ENCODE measurements at regions not wholly inside any gene's neighbourhood (a gene's known extent, or its start where the extent isn't known, plus 50 kb on each side); places are given as distances from the start of the nearest gene placed in this dataset.

- intact Hi-C loops (cut with DNase I), result loop anchor here (10.0 kb wide), 1 partner anchor 351 kb away; no protein-coding TSS in a partner anchor
- Histone ChIP-seq H3K27ac (no peak overlapping the region), H3K4me1 (replicated peaks) (no peaks in the 10 kb centered on the region), H3K36me3 (no peaks in the 10 kb centered on the region), H3K9me3 (no peaks in the 10 kb centered on the region), H3K4me3 (no peak overlapping the region), H3K27me3 (replicated peaks; ENCODE audit: insufficient read depth) (no peaks in the 10 kb centered on the region)
- no peak for DNase-seq (ENCODE audit: low spot score)
- TF ChIP-seq POLR2A (IDR thresholded peaks at IDR 0.05) (no peak), POLR2AphosphoS5 (IDR thresholded peaks at IDR 0.05) (no peak)
- TF ChIP-seq, protein P1, sequence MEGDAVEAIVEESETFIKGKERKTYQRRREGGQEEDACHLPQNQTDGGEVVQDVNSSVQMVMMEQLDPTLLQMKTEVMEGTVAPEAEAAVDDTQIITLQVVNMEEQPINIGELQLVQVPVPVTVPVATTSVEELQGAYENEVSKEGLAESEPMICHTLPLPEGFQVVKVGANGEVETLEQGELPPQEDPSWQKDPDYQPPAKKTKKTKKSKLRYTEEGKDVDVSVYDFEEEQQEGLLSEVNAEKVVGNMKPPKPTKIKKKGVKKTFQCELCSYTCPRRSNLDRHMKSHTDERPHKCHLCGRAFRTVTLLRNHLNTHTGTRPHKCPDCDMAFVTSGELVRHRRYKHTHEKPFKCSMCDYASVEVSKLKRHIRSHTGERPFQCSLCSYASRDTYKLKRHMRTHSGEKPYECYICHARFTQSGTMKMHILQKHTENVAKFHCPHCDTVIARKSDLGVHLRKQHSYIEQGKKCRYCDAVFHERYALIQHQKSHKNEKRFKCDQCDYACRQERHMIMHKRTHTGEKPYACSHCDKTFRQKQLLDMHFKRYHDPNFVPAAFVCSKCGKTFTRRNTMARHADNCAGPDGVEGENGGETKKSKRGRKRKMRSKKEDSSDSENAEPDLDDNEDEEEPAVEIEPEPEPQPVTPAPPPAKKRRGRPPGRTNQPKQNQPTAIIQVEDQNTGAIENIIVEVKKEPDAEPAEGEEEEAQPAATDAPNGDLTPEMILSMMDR (IDR thresholded peaks at IDR 0.05), result no peak
- 83% methylated on average over 5 of the region's 5 CpGs for WGBS
These were observed 487.0 kb downstream of the TNS1 start for GRCh38 chr2:217515615-217516309.

DNA sequence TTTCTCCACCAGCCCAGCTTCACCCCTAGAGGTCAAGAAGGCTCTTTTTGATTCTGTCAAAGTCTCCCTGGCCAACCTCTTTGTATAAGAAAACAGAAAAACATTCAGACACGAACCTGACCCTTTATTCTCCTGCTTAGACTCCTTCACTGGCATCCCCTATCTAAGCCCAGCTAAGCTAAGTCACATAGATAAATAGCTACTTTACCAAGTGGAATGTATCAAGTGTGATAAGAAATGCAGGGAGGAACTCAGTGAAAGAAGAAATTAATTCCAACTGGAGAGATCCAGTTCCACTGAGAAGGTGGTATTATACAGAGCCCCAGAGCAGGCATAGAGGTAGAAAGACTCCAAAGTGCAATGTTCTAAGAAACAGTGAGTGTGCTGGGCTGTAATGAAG is 489.5 kb downstream of the TNS1 start:
- no peak overlapping the region for H3K4me3 ChIP-seq
- H3K27me3 ChIP-seq (replicated peaks; ENCODE audit: insufficient read depth), result no peaks in the 10 kb centered on the region
- H3K4me1 ChIP-seq (replicated peaks), result no peaks in the 10 kb centered on the region
- no peak for DNase-seq (ENCODE audit: low spot score)
- no peaks in the 10 kb centered on the region for H3K36me3 ChIP-seq
- intact Hi-C loops (cut with DNase I), result loop anchor here (2.0 to 10.0 kb wide), 5 partner anchors 86 to 814 kb away; no protein-coding TSS in a partner anchor
- no peaks in the 10 kb centered on the region for H3K9me3 ChIP-seq
- TF ChIP-seq, protein P1 (IDR thresholded peaks at IDR 0.05), result no peak
- TF ChIP-seq POLR2A (IDR thresholded peaks at IDR 0.05), result no peak
- no peak for TF ChIP-seq POLR2AphosphoS5 (IDR thresholded peaks at IDR 0.05)
- WGBS, result 71% methylated on average over 1 of the region's 1 CpG
- H3K27ac ChIP-seq, result no peak overlapping the region

- Histone ChIP-seq H3K9me3 (no peaks in the 10 kb centered on the region), H3K27ac (no peak overlapping the region), H3K4me3 (no peak overlapping the region), H3K4me1 (replicated peaks) (no peaks in the 10 kb centered on the region), H3K27me3 (replicated peaks; ENCODE audit: insufficient read depth) (no peaks in the 10 kb centered on the region), H3K36me3 (no peaks in the 10 kb centered on the region)
- no peak for DNase-seq (ENCODE audit: low spot score)
- TF ChIP-seq POLR2A (IDR thresholded peaks at IDR 0.05), result no peak
- no peak for TF ChIP-seq POLR2AphosphoS5 (IDR thresholded peaks at IDR 0.05)
- TF ChIP-seq, protein P1 (IDR thresholded peaks at IDR 0.05), result no peak
- intact Hi-C loops (cut with DNase I), result loop anchor here (2.0 to 10.0 kb wide), 5 partner anchors 85 to 814 kb away; no protein-coding TSS in a partner anchor
- WGBS, result 96% methylated on average over 4 of the region's 4 CpGs
These were observed 490.1 kb downstream of the TNS1 start for GRCh38 chr2:217512728-217513127.

DNA sequence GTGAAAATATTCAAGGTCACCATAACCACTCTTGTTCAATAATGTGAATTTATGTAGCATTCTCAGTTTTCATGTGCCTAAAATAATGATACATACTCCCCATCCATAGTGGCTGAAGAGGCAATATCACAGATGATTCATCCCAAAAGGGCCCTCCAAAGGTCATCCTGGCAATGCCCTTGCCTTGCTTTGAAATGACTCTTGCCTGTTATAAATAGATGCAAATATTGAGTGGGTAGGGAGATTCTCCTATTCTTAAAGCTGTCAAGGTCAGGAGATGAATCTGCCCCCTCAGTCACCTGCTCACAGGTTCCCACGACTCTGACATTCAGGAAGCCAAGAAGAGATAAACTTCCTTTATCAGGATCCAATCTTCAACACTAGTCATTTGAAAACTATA is 490.5 kb downstream of the TNS1 start:
- no peaks in the 10 kb centered on the region for H3K4me1 ChIP-seq (replicated peaks)
- WGBS, result 31% methylated on average over 1 of the region's 1 CpG

More for the DNA sequence above, 490.5 kb downstream of the TNS1 start:
- no peak for DNase-seq (ENCODE audit: low spot score)
- Histone ChIP-seq H3K9me3 (no peaks in the 10 kb centered on the region), H3K27me3 (replicated peaks; ENCODE audit: insufficient read depth) (no peaks in the 10 kb centered on the region), H3K36me3 (no peaks in the 10 kb centered on the region), H3K27ac (no peak overlapping the region), H3K4me3 (no peak overlapping the region)
- intact Hi-C loops (cut with DNase I), result loop anchor here (2.0 to 10.0 kb wide), 5 partner anchors 85 to 813 kb away; no protein-coding TSS in a partner anchor
- TF ChIP-seq POLR2A (IDR thresholded peaks at IDR 0.05) (no peak), POLR2AphosphoS5 (IDR thresholded peaks at IDR 0.05) (no peak)
- TF ChIP-seq, protein P1 (IDR thresholded peaks at IDR 0.05), result no peak

Measured in prostate gland (tissue), 2 donors.